Loucy (cell line): ENCODE measurements at regions not wholly inside any gene's neighbourhood (a gene's known extent, or its start where the extent isn't known, plus 50 kb on each side); places are given as distances from the start of the nearest gene placed in this dataset.

Source experiments
- H2AFZ ChIP-seq: fragments of 200-600 bp; sonication (generic); 2 replicates; pipeline ENCODE4 v1.6.0; 2016; ENCODE audit warnings: antibody characterized with exemption, mild to moderate bottlenecking, low read length, moderate library complexity
- H3F3A ChIP-seq: fragments of 200-600 bp; 2 replicates; pipeline ENCODE4 v1.6.0; 2016; ENCODE audit warnings: antibody characterized with exemption, low read depth, mild to moderate bottlenecking
- H3K27me3 ChIP-seq: fragments of 200-600 bp; sonication (generic); 2 replicates; pipeline ENCODE4 v1.6.1; 2014; ENCODE audit warnings: low read length, mild to moderate bottlenecking; ENCODE audit not compliant: insufficient read depth, poor library complexity, severe bottlenecking
- H3K36me3 ChIP-seq: fragments of 200-600 bp; sonication (generic); 2 replicates; pipeline ENCODE4 v1.6.1; 2016; ENCODE audit warnings: low read length; ENCODE audit not compliant: insufficient read depth
- H3K4me1 ChIP-seq: fragments of 200-600 bp; sonication (generic); 2 replicates; pipeline ENCODE4 v1.5.1; 2014; ENCODE audit warnings: low read length, mild to moderate bottlenecking; ENCODE audit not compliant: insufficient read depth, poor library complexity, severe bottlenecking
- H3K4me2 ChIP-seq: fragments of 200-600 bp; sonication (generic); 2 replicates; pipeline ENCODE4 v1.6.0; 2014; ENCODE audit warnings: antibody characterized with exemption, low read length, low read depth, mild to moderate bottlenecking; ENCODE audit not compliant: poor library complexity, severe bottlenecking
- H3K4me3 ChIP-seq: fragments of 200-600 bp; sonication (generic); 2 replicates; pipeline ENCODE4 v1.5.1; 2014; ENCODE audit warnings: low read length, mild to moderate bottlenecking, mixed read lengths; ENCODE audit not compliant: poor library complexity, severe bottlenecking
- H3K79me2 ChIP-seq: fragments of 200-600 bp; sonication (generic); 2 replicates; pipeline ENCODE4 v1.6.1; 2014; ENCODE audit warnings: low read length; ENCODE audit not compliant: insufficient read depth
- H3K9ac ChIP-seq: fragments of 200-600 bp; sonication (generic); 2 replicates; pipeline ENCODE4 v1.6.0; 2014; ENCODE audit warnings: mild to moderate bottlenecking, low read depth, low read length, moderate library complexity; ENCODE audit not compliant: poor library complexity, severe bottlenecking
- H3K9me2 ChIP-seq: fragments of 200-600 bp; sonication (generic); replicated peaks from 2 replicates; pipeline ENCODE4 v1.6.1; 2016; ENCODE audit warnings: low read depth, low read length, mixed read lengths
- H3K9me3 ChIP-seq: fragments of 200-600 bp; sonication (generic); 2 replicates; pipeline ENCODE4 v1.6.1; 2014; ENCODE audit warnings: mild to moderate bottlenecking, antibody characterized with exemption, low read length, low read depth; ENCODE audit not compliant: insufficient read depth
- H4K20me1 ChIP-seq: fragments of 200-600 bp; sonication (generic); 2 replicates; pipeline ENCODE4 v1.6.0; 2014; ENCODE audit warnings: antibody characterized with exemption, low read length, mild to moderate bottlenecking; ENCODE audit not compliant: insufficient read depth, poor library complexity, severe bottlenecking
- EZH2phosphoT487 ChIP-seq: fragments of 200-600 bp; IDR thresholded peaks from 2 replicates; pipeline ENCODE4 v1.6.1; 2018; ENCODE audit warnings: antibody characterized with exemption, mild to moderate bottlenecking, moderate library complexity, borderline replicate concordance
- TF ChIP-seq, protein P1 (sequence below): fragments of 200-600 bp; sonication (generic); conservative IDR thresholded peaks from 2 replicates; pipeline ENCODE4 v1.5.1; 2014; ENCODE audit warnings: mild to moderate bottlenecking, antibody characterized with exemption, low read length

DNA sequence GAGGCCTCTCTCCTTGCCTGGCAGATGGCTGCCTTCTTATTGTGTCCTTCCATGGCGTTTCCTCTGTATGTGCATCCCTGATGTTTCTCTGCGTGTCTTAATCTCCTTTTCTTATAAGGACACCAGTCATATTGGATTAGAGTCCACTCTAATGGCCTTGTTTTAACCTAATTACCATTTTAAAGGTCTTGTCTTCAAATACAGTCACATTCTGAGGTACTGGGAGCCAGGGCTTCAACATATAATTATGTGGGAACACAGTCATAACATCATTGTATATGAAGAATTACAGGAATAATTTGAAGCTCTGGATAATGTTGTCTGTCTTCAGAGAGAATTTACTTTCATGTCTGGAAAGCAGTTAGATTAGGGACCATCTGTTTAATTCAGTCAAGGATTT is 56.4 kb upstream of the PTGFR start:
- Histone ChIP-seq H2AFZ (no peak overlapping the region), H3K9me3 (no peaks in the 10 kb centered on the region), H3K27me3 (no peaks in the 10 kb centered on the region), H3F3A (no peaks in the 10 kb centered on the region), H3K4me1 (no peaks in the 10 kb centered on the region), H4K20me1 (no peaks in the 10 kb centered on the region), H3K36me3 (no peaks in the 10 kb centered on the region), H3K79me2 (no peaks in the 10 kb centered on the region), H3K4me2 (no peak overlapping the region), H3K9me2 (no peaks in the 10 kb centered on the region), H3K4me3 (no peak overlapping the region), H3K9ac (no peak overlapping the region)
- TF ChIP-seq, protein P1, sequence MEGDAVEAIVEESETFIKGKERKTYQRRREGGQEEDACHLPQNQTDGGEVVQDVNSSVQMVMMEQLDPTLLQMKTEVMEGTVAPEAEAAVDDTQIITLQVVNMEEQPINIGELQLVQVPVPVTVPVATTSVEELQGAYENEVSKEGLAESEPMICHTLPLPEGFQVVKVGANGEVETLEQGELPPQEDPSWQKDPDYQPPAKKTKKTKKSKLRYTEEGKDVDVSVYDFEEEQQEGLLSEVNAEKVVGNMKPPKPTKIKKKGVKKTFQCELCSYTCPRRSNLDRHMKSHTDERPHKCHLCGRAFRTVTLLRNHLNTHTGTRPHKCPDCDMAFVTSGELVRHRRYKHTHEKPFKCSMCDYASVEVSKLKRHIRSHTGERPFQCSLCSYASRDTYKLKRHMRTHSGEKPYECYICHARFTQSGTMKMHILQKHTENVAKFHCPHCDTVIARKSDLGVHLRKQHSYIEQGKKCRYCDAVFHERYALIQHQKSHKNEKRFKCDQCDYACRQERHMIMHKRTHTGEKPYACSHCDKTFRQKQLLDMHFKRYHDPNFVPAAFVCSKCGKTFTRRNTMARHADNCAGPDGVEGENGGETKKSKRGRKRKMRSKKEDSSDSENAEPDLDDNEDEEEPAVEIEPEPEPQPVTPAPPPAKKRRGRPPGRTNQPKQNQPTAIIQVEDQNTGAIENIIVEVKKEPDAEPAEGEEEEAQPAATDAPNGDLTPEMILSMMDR = no peak
- no peak for TF ChIP-seq EZH2phosphoT487

DNA sequence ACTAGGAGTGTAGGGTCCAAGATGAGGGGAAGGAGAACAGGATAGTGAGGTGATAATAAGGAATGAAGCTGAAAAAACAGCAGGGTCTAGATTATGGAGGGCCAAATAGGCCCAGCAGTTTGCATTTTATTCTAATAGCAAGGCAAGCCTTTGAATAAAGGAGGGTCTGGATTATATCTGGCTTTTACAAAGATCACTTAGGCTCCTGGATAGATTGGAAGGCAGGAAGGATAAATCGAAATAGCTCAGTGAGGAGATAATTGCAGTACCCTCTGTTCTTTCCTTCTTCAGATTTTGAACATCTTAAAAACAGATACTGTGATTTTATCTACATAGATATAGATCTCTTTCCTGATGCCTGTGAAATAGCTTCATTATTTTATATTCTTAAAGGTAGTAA is 53.8 kb upstream of the PTGFR start:
- no peaks in the 10 kb centered on the region for H3K9me3 ChIP-seq
- no peak overlapping the region for H3K4me2 ChIP-seq
- no peak overlapping the region for H3K9ac ChIP-seq
- no peaks in the 10 kb centered on the region for H4K20me1 ChIP-seq
- H3K4me1 ChIP-seq = no peaks in the 10 kb centered on the region
- H3F3A ChIP-seq = no peaks in the 10 kb centered on the region
- no peak overlapping the region for H3K4me3 ChIP-seq
- H3K36me3 ChIP-seq = no peaks in the 10 kb centered on the region
- TF ChIP-seq, protein P1 = no peak
- no peak for TF ChIP-seq EZH2phosphoT487
- H2AFZ ChIP-seq = no peak overlapping the region
- H3K9me2 ChIP-seq = no peaks in the 10 kb centered on the region
- no peaks in the 10 kb centered on the region for H3K27me3 ChIP-seq
- H3K79me2 ChIP-seq = no peaks in the 10 kb centered on the region

DNA sequence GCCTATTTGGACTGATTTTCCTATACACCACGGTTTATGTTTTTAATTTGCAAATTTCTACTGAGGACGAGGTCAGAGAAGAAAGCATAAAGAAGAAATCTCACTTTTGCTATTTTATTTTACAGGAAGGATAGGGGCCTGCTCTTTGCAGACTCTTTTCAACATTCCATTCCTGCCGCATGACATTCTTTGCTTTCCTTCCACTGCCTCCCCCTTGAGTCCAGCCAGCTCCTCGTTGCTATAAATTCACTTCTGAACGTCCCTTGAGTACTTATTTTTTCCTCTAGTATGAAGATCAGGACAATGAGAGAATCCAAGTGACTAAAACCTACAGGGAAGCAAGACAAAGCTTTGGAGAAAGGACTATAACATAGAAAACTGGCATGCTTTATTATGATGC is 53.4 kb upstream of the PTGFR start:
- Histone ChIP-seq H3K79me2 (no peaks in the 10 kb centered on the region), H2AFZ (no peak overlapping the region), H4K20me1 (no peaks in the 10 kb centered on the region), H3K4me1 (no peaks in the 10 kb centered on the region), H3K27me3 (no peaks in the 10 kb centered on the region), H3K4me2 (no peak overlapping the region), H3K36me3 (no peaks in the 10 kb centered on the region), H3K9ac (no peak overlapping the region), H3K9me3 (no peaks in the 10 kb centered on the region), H3K4me3 (no peak overlapping the region), H3F3A (no peaks in the 10 kb centered on the region), H3K9me2 (no peaks in the 10 kb centered on the region)
- TF ChIP-seq, protein P1 = no peak
- TF ChIP-seq EZH2phosphoT487 = no peak
